HepG2 (cell line): ENCODE measurements at regions not wholly inside any gene's neighbourhood (a gene's known extent, or its start where the extent isn't known, plus 50 kb on each side); places are given as distances from the start of the nearest gene placed in this dataset.

Experiments
- ATAC-seq: fragments of 200-7000 bp; cut with Tn5 transposase; 3 replicates; pipeline ENCODE4 v1.9.1; 2020; ENCODE audit warnings: mild to moderate bottlenecking, moderate library complexity
- BruUV-seq: library from RNA; stranded (reverse); fragments of 400-500 nt; replicated peaks from 2 replicates; lab custom pipeline; 2021; lab: Mats Ljungman, UMichigan
- CTCF ChIA-PET: fragments of 300-600 bp; formaldehyde crosslinking; extraction: SDS; loops from one replicate; lab custom pipeline; 2021; ENCODE audit warnings: low total read pairs, inconsistent platforms, low intra/inter-chr PET ratio; lab: Yijun Ruan, JAX
- POLR2A ChIA-PET: fragments of 350-600 bp; sonication (Branson Sonifier 250); formaldehyde crosslinking; loops from one replicate; lab custom pipeline; 2020; ENCODE audit warnings: antibody characterized with exemption, inconsistent platforms; lab: Yijun Ruan, JAX
- DNase-seq: peaks from one replicate; pipeline ENCODE4 v3.0.0-alpha.2; 2015; ENCODE audit warnings: low spot score
- FAIRE-seq: peaks from 3 replicates; lab custom pipeline; 2011; peaks lifted over from hg19 to GRCh38; lab: Jason Lieb, UNC
- H2AFZ ChIP-seq: one replicate; pipeline ENCODE4 v1.6.1; 2011; ENCODE audit warnings: low read length, inconsistent platforms
- H3K27ac ChIP-seq: fragments of 300-600 bp; 3 replicates; pipeline ENCODE4 v1.8.0; 2011; ENCODE audit warnings: mixed run types, mild to moderate bottlenecking, mixed read lengths, low read length, inconsistent platforms; ENCODE audit not compliant: insufficient read depth; ENCODE audit errors: extremely low read length
- H3K27me3 ChIP-seq, 2 experiments: fragments of 200-600 bp in 1 of 2; 2 replicates in 1 of 2; 3 replicates in 1 of 2; pipeline versions ENCODE4 v1.6.0 to v1.8.0; 2011; ENCODE audit warnings: low read length in 2 of 2, mild to moderate bottlenecking in 2 of 2, moderate library complexity in 2 of 2, inconsistent platforms in 1 of 2; ENCODE audit not compliant: insufficient read depth in 2 of 2, control insufficient read depth in 1 of 2
- H3K36me3 ChIP-seq, 2 experiments: fragments of 200-600 bp in 1 of 2; replicated peaks in 1 of 2; 2 replicates in 1 of 2; 3 replicates in 1 of 2; pipeline versions ENCODE4 v1.5.1 to v1.8.0; 2011; ENCODE audit warnings: low read length in 2 of 2, inconsistent platforms in 1 of 2; ENCODE audit not compliant: insufficient read depth in 2 of 2, control insufficient read depth in 1 of 2
- H3K4me1 ChIP-seq: 2 replicates; pipeline ENCODE4 v1.5.1; 2012; ENCODE audit warnings: low read length, inconsistent platforms; ENCODE audit not compliant: insufficient read depth
- H3K4me2 ChIP-seq: 2 replicates; pipeline ENCODE4 v1.6.0; 2011; ENCODE audit warnings: low read depth, low read length, inconsistent platforms
- H3K4me3 ChIP-seq, 3 experiments: fragments of 200-600 bp in 1 of 3; sonication (generic), shearing (Covaris generic) in 1 of 3; replicated peaks in 1 of 3; 2 replicates each; pipeline ENCODE4 v1.5.1; 2011 to 2016; ENCODE audit warnings: low read length in 3 of 3, inconsistent platforms in 2 of 3, low read depth in 2 of 3, mild to moderate bottlenecking in 2 of 3, control low read depth in 1 of 3, mixed read lengths in 1 of 3; ENCODE audit not compliant: insufficient read depth in 1 of 3
- H3K79me2 ChIP-seq: one replicate; pipeline ENCODE4 v1.6.1; 2011; ENCODE audit warnings: low read length, inconsistent platforms; ENCODE audit not compliant: insufficient read depth
- H3K9ac ChIP-seq: 2 replicates; pipeline ENCODE4 v1.6.0; 2011; ENCODE audit warnings: mild to moderate bottlenecking, low read depth, low read length, inconsistent platforms; ENCODE audit not compliant: insufficient read depth
- H3K9me3 ChIP-seq: 2 replicates; pipeline ENCODE4 v1.5.1; 2012; ENCODE audit warnings: mild to moderate bottlenecking, low read length
- H4K20me1 ChIP-seq: 2 replicates; pipeline ENCODE4 v1.6.0; 2011; ENCODE audit warnings: inconsistent platforms, mild to moderate bottlenecking, low read length, moderate library complexity; ENCODE audit not compliant: insufficient read depth
- FOXA3 ChIP-seq: IDR thresholded peaks from 2 replicates; pipeline ENCODE4 v1.6.1; 2016; ENCODE audit warnings: missing genetic modification reagents, missing compliant biosample characterization
- NPAS2 ChIP-seq: sonication (generic); formaldehyde crosslinking; IDR thresholded peaks from 2 replicates; pipeline ENCODE4 v1.8.0; 2022; ENCODE audit warnings: mild to moderate bottlenecking, missing genetic modification reagents, borderline replicate concordance
- PPARG ChIP-seq: conservative IDR thresholded peaks from 2 replicates; pipeline ENCODE4 v1.6.1; 2016; ENCODE audit warnings: missing biosample characterization, missing genetic modification reagents
- SP4 ChIP-seq: sonication (generic); formaldehyde crosslinking; IDR thresholded peaks from 2 replicates; pipeline ENCODE4 v1.8.1; 2023; ENCODE audit warnings: mild to moderate bottlenecking, missing genetic modification reagents
- ZNF253 ChIP-seq: sonication (generic); formaldehyde crosslinking; IDR thresholded peaks from 2 replicates; pipeline ENCODE4 v1.8.0; 2022; ENCODE audit warnings: mild to moderate bottlenecking, missing genetic modification reagents, borderline replicate concordance
- ZNF567 ChIP-seq: sonication (generic); formaldehyde crosslinking; IDR thresholded peaks from 2 replicates; pipeline ENCODE4 v1.8.1; 2023; ENCODE audit warnings: mild to moderate bottlenecking, missing genetic modification reagents, borderline replicate concordance
- ZNF720 ChIP-seq: sonication (generic); formaldehyde crosslinking; IDR thresholded peaks from 2 replicates; pipeline ENCODE4 v1.4.0; 2020; ENCODE audit warnings: missing genetic modification reagents
- ZNF75D ChIP-seq: sonication (generic); formaldehyde crosslinking; IDR thresholded peaks from 2 replicates; pipeline ENCODE4 v1.8.1; 2023; ENCODE audit warnings: missing genetic modification reagents, mild to moderate bottlenecking, borderline replicate concordance
- whole genome bisulfite sequencing: methylation state at CpG from one replicate; pipeline ENCODE4 v1.1.6; 2017; ENCODE audit warnings: low lambda C conversion rate; 5-methylcytosine and 5-hydroxymethylcytosine counted together
- in situ Hi-C: cut with HindIII; loops from 2 replicates; pipeline ENCODE4 v1.10.0; 2017; ENCODE audit warnings: low pct_unique_long_range_greater_than_20kb; ENCODE audit not compliant: extremely low pct_ligation_motif_present
- intact Hi-C: fragments of 100-400 bp; cut with micrococcal nuclease; formaldehyde crosslinking; loops from one replicate; pipeline ENCODE4 v1.10.0; 2022; ENCODE audit not compliant: unreplicated experiment
- TF ChIP-seq, protein P1 (sequence below): sonication (generic); formaldehyde crosslinking; IDR thresholded peaks from 2 replicates; pipeline ENCODE4 v1.5.0; 2020; ENCODE audit warnings: mild to moderate bottlenecking, missing genetic modification reagents
- TF ChIP-seq, protein P2 (sequence below): sonication (generic); formaldehyde crosslinking; IDR thresholded peaks from 2 replicates; pipeline ENCODE4 v1.4.0; 2020; ENCODE audit warnings: mild to moderate bottlenecking, missing genetic modification reagents, borderline replicate concordance
- TF ChIP-seq, protein P3 (sequence below): sonication (generic); formaldehyde crosslinking; IDR thresholded peaks from 2 replicates; pipeline ENCODE4 v1.4.0; 2020; ENCODE audit warnings: mild to moderate bottlenecking, missing genetic modification reagents
- TF ChIP-seq, protein P4 (sequence below): sonication (generic); formaldehyde crosslinking; IDR thresholded peaks from 2 replicates; pipeline ENCODE4 v1.4.0; 2020; ENCODE audit warnings: mild to moderate bottlenecking, missing genetic modification reagents

DNA sequence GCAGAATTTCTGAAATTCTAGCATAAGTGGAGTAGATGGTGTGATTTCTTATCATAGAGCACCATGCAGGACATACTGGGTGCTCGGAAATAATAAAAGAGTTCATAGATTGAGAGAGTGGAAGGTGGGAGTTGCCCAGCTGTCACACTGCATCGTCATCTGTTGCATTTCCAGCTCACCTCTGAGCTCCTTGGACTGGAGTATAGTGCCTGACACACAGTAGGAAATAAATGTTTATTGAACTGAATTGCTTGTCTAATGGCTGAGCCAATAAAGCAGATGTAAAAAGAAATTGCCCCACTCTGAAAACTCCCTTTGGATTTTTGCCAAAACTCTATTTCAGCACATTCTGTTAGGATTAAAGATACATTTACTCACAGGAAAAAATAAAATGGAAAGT is 108.9 kb upstream of the UBE2E1 start:
- Histone ChIP-seq H2AFZ (no peak overlapping the region), H3K4me3 (no peak overlapping the region), H3K9ac (no peak overlapping the region), H3K27me3 (peaks cover 0 to 8% of the 10 kb centered on the region in 2 experiments; a peak in 2 of 5 replicates), H3K4me2 (no peak overlapping the region), H3K27ac (no peak overlapping the region), H3K79me2 (no peaks in the 10 kb centered on the region), H3K36me3 (no peaks in the 10 kb centered on the region), H3K9me3 (no peaks in the 10 kb centered on the region), H3K4me1 (no peaks in the 10 kb centered on the region), H4K20me1 (no peaks in the 10 kb centered on the region)
- intact Hi-C loops = no loop called here
- POLR2A ChIA-PET = no interaction called here
- BruUV-seq = no TSS peak
- FAIRE-seq = no peak
- 5% methylated on average over 2 of the region's 2 CpGs for WGBS
- CTCF ChIA-PET = no interaction called here
- no peak for ATAC-seq
- in situ Hi-C loops = no loop called here
- no peak for TF ChIP-seq NPAS2
- TF ChIP-seq PPARG = no peak
- no peak for TF ChIP-seq ZNF720 (CRISPR knock-in tag)
- TF ChIP-seq, protein P1, sequence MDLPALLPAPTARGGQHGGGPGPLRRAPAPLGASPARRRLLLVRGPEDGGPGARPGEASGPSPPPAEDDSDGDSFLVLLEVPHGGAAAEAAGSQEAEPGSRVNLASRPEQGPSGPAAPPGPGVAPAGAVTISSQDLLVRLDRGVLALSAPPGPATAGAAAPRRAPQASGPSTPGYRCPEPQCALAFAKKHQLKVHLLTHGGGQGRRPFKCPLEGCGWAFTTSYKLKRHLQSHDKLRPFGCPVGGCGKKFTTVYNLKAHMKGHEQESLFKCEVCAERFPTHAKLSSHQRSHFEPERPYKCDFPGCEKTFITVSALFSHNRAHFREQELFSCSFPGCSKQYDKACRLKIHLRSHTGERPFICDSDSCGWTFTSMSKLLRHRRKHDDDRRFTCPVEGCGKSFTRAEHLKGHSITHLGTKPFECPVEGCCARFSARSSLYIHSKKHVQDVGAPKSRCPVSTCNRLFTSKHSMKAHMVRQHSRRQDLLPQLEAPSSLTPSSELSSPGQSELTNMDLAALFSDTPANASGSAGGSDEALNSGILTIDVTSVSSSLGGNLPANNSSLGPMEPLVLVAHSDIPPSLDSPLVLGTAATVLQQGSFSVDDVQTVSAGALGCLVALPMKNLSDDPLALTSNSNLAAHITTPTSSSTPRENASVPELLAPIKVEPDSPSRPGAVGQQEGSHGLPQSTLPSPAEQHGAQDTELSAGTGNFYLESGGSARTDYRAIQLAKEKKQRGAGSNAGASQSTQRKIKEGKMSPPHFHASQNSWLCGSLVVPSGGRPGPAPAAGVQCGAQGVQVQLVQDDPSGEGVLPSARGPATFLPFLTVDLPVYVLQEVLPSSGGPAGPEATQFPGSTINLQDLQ (CRISPR knock-in tag) = no peak
- TF ChIP-seq, protein P2, sequence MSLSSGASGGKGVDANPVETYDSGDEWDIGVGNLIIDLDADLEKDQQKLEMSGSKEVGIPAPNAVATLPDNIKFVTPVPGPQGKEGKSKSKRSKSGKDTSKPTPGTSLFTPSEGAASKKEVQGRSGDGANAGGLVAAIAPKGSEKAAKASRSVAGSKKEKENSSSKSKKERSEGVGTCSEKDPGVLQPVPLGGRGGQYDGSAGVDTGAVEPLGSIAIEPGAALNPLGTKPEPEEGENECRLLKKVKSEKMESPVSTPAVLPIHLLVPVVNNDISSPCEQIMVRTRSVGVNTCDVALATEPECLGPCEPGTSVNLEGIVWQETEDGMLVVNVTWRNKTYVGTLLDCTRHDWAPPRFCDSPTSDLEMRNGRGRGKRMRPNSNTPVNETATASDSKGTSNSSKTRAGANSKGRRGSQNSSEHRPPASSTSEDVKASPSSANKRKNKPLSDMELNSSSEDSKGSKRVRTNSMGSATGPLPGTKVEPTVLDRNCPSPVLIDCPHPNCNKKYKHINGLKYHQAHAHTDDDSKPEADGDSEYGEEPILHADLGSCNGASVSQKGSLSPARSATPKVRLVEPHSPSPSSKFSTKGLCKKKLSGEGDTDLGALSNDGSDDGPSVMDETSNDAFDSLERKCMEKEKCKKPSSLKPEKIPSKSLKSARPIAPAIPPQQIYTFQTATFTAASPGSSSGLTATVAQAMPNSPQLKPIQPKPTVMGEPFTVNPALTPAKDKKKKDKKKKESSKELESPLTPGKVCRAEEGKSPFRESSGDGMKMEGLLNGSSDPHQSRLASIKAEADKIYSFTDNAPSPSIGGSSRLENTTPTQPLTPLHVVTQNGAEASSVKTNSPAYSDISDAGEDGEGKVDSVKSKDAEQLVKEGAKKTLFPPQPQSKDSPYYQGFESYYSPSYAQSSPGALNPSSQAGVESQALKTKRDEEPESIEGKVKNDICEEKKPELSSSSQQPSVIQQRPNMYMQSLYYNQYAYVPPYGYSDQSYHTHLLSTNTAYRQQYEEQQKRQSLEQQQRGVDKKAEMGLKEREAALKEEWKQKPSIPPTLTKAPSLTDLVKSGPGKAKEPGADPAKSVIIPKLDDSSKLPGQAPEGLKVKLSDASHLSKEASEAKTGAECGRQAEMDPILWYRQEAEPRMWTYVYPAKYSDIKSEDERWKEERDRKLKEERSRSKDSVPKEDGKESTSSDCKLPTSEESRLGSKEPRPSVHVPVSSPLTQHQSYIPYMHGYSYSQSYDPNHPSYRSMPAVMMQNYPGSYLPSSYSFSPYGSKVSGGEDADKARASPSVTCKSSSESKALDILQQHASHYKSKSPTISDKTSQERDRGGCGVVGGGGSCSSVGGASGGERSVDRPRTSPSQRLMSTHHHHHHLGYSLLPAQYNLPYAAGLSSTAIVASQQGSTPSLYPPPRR (CRISPR knock-in tag) = no peak
- no peak for TF ChIP-seq ZNF567 (CRISPR knock-in tag)
- TF ChIP-seq, protein P3, sequence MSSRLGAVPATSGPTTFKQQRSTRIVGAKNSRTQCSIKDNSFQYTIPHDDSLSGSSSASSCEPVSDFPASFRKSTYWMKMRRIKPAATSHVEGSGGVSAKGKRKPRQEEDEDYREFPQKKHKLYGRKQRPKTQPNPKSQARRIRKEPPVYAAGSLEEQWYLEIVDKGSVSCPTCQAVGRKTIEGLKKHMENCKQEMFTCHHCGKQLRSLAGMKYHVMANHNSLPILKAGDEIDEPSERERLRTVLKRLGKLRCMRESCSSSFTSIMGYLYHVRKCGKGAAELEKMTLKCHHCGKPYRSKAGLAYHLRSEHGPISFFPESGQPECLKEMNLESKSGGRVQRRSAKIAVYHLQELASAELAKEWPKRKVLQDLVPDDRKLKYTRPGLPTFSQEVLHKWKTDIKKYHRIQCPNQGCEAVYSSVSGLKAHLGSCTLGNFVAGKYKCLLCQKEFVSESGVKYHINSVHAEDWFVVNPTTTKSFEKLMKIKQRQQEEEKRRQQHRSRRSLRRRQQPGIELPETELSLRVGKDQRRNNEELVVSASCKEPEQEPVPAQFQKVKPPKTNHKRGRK (CRISPR knock-in tag) = no peak
- no peak for TF ChIP-seq ZNF75D (CRISPR knock-in tag)
- TF ChIP-seq, protein P4, sequence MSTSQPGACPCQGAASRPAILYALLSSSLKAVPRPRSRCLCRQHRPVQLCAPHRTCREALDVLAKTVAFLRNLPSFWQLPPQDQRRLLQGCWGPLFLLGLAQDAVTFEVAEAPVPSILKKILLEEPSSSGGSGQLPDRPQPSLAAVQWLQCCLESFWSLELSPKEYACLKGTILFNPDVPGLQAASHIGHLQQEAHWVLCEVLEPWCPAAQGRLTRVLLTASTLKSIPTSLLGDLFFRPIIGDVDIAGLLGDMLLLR (CRISPR knock-in tag) = no peak
- TF ChIP-seq ZNF253 (CRISPR knock-in tag) = no peak
- TF ChIP-seq FOXA3 (CRISPR knock-in tag) = no peak
- no peak for TF ChIP-seq SP4 (CRISPR knock-in tag)
- DNase-seq = no peak
